ENCODE measurements at regions not wholly inside any gene's neighbourhood (a gene's known extent, or its start where the extent isn't known, plus 50 kb on each side); places are given as distances from the start of the nearest gene placed in this dataset.
A peak's percentile ranks its signal among the peaks of the same experiment; 100 is the strongest.

DNA sequence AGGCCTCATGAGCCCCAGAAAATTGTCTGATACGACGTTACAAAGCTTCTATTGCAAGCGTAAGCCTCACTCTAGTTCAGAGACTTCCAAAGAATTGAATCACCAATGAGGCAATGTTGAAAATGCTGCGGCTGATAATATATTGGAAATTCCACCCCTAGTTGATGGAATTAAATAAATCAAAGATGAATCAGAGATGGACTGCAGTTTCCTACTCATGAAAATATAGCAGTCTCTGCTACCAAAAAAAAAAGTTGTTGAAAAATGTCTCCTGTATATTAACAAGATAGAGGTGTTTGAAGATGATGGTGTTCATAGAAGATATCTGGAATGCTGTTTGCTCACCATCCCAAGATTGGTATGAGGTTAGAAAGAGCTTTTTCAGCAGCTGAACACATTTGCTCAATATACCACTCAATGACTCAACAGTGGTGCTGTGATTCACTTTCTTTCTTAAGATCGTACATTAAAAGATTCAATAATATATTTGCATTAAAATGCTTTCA, 99.8 kb upstream of the ARHGAP28 start:
- peaks cover 5% of the 10 kb centered on the region for H3K9me3 Mint-ChIP-seq (ENCODE audit: unreplicated experiment)
- peak overlapping the region; percentile 90 for H3K27ac Mint-ChIP-seq (ENCODE audit: low read depth, unreplicated experiment)
- CTCF ChIA-PET, result interaction anchor here (0.7 to 2.1 kb wide), 5 partner anchors 11 to 82 kb away, joined by 3 to 8 read pairs (median 3); no protein-coding TSS in a partner anchor
- no TSS peak for BruUV-seq (replicated peaks)
- H3K27me3 Mint-ChIP-seq (ENCODE audit: insufficient read depth, unreplicated experiment), result no peaks in the 10 kb centered on the region
- H3K36me3 Mint-ChIP-seq (ENCODE audit: insufficient read depth, unreplicated experiment), result no peaks in the 10 kb centered on the region
- peaks cover 30% of the 10 kb centered on the region for H3K4me1 Mint-ChIP-seq (ENCODE audit: insufficient read depth, unreplicated experiment)
- H3K4me3 Mint-ChIP-seq (ENCODE audit: unreplicated experiment), result peak overlapping the region; percentile 34
- TF ChIP-seq, protein P1, sequence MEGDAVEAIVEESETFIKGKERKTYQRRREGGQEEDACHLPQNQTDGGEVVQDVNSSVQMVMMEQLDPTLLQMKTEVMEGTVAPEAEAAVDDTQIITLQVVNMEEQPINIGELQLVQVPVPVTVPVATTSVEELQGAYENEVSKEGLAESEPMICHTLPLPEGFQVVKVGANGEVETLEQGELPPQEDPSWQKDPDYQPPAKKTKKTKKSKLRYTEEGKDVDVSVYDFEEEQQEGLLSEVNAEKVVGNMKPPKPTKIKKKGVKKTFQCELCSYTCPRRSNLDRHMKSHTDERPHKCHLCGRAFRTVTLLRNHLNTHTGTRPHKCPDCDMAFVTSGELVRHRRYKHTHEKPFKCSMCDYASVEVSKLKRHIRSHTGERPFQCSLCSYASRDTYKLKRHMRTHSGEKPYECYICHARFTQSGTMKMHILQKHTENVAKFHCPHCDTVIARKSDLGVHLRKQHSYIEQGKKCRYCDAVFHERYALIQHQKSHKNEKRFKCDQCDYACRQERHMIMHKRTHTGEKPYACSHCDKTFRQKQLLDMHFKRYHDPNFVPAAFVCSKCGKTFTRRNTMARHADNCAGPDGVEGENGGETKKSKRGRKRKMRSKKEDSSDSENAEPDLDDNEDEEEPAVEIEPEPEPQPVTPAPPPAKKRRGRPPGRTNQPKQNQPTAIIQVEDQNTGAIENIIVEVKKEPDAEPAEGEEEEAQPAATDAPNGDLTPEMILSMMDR (IDR thresholded peaks at IDR 0.05; ENCODE audit: unreplicated experiment), result no peak
- DNase-seq (ENCODE audit: unreplicated experiment), result peak; percentile 50
- POLR2A ChIA-PET, result interaction anchor here (0.8 to 3.0 kb wide), 6 partner anchors 9 to 65 kb away, joined by 3 to 11 read pairs (median 4); no protein-coding TSS in a partner anchor
- intact Hi-C loops (cut with micrococcal nuclease), result loop anchor here (5.0 kb wide), 2 partner anchors 62 to 118 kb away; no protein-coding TSS in a partner anchor

GRCh38 chr18:6633310-6633709, 96.2 kb upstream of the ARHGAP28 start:
- CTCF ChIA-PET, result no interaction called here
- intact Hi-C loops (cut with micrococcal nuclease), result loop anchor here (5.0 kb wide), 1 partner anchor 66 kb away; no protein-coding TSS in a partner anchor
- H3K4me1 Mint-ChIP-seq (ENCODE audit: insufficient read depth, unreplicated experiment), result peaks cover 13% of the 10 kb centered on the region
- TF ChIP-seq, protein P1 (IDR thresholded peaks at IDR 0.05; ENCODE audit: unreplicated experiment), result no peak
- no peaks in the 10 kb centered on the region for H3K36me3 Mint-ChIP-seq (ENCODE audit: insufficient read depth, unreplicated experiment)
- DNase-seq (ENCODE audit: unreplicated experiment), result no peak
- no peaks in the 10 kb centered on the region for H3K27me3 Mint-ChIP-seq (ENCODE audit: insufficient read depth, unreplicated experiment)
- no peak overlapping the region for H3K4me3 Mint-ChIP-seq (ENCODE audit: unreplicated experiment)
- POLR2A ChIA-PET, result interaction anchor here (0.6 kb wide), 1 partner anchor 371 kb away, joined by 3 read pairs; no protein-coding TSS in a partner anchor
- H3K9me3 Mint-ChIP-seq (ENCODE audit: unreplicated experiment), result peaks cover 5% of the 10 kb centered on the region
- BruUV-seq (replicated peaks), result no TSS peak
- no peak overlapping the region for H3K27ac Mint-ChIP-seq (ENCODE audit: low read depth, unreplicated experiment)

DNA sequence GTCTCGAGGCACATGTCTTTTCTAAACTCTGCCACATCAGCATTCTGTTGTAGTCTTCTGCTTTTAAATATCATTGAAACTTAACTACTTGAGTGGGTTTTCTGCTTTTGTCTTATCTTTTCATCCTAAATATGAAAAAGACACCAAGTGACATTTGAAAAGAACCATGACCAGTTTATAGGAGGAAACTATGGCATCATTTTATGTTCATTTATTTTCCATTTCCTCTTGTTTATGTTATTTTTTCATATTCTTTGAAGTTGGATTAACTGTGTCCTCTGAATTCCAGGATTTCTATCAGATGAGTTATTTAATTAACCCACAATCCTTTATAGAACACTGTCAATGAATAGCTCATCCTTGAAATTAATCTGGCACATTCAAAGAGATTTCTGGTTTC, 93.4 kb upstream of the ARHGAP28 start:
- intact Hi-C loops (cut with micrococcal nuclease), result no loop called here
- BruUV-seq (replicated peaks), result no TSS peak
- TF ChIP-seq, protein P1 (IDR thresholded peaks at IDR 0.05; ENCODE audit: unreplicated experiment), result no peak
- no peaks in the 10 kb centered on the region for H3K27me3 Mint-ChIP-seq (ENCODE audit: insufficient read depth, unreplicated experiment)
- POLR2A ChIA-PET, result interaction anchor here (0.7 to 2.1 kb wide), 2 partner anchors 10 to 255 kb away, joined by 3 to 6 read pairs; no protein-coding TSS in a partner anchor
- CTCF ChIA-PET, result interaction anchor here (0.5 kb wide), 1 partner anchor 21 kb away, joined by 5 read pairs; no protein-coding TSS in a partner anchor
- H3K4me1 Mint-ChIP-seq (ENCODE audit: insufficient read depth, unreplicated experiment), result no peaks in the 10 kb centered on the region
- DNase-seq (ENCODE audit: unreplicated experiment), result no peak
- no peak overlapping the region for H3K4me3 Mint-ChIP-seq (ENCODE audit: unreplicated experiment)
- H3K9me3 Mint-ChIP-seq (ENCODE audit: unreplicated experiment), result peaks cover 5% of the 10 kb centered on the region
- no peaks in the 10 kb centered on the region for H3K36me3 Mint-ChIP-seq (ENCODE audit: insufficient read depth, unreplicated experiment)
- H3K27ac Mint-ChIP-seq (ENCODE audit: low read depth, unreplicated experiment), result no peak overlapping the region

- POLR2A ChIA-PET, result no interaction called here
- Mint-ChIP-seq H3K9me3 (ENCODE audit: unreplicated experiment) (no peaks in the 10 kb centered on the region), H3K4me1 (ENCODE audit: insufficient read depth, unreplicated experiment) (no peaks in the 10 kb centered on the region), H3K36me3 (ENCODE audit: insufficient read depth, unreplicated experiment) (no peaks in the 10 kb centered on the region), H3K27ac (ENCODE audit: low read depth, unreplicated experiment) (no peak overlapping the region), H3K4me3 (ENCODE audit: unreplicated experiment) (no peak overlapping the region), H3K27me3 (ENCODE audit: insufficient read depth, unreplicated experiment) (no peaks in the 10 kb centered on the region)
- TF ChIP-seq, protein P1 (IDR thresholded peaks at IDR 0.05; ENCODE audit: unreplicated experiment), result no peak
- intact Hi-C loops (cut with micrococcal nuclease), result no loop called here
- BruUV-seq (replicated peaks), result no TSS peak
- CTCF ChIA-PET, result interaction anchor here (0.5 kb wide), 1 partner anchor 95 kb away, joined by 3 read pairs; no protein-coding TSS in a partner anchor
- no peak for DNase-seq (ENCODE audit: unreplicated experiment)
Observed at GRCh38 chr18:6638447-6638846, 91.1 kb upstream of the ARHGAP28 start.

Measured in MCF 10A (cell line).